ENCODE measurements at regions not wholly inside any gene's neighbourhood (a gene's known extent, or its start where the extent isn't known, plus 50 kb on each side); places are given as distances from the start of the nearest gene placed in this dataset.

GRCh38 chr4:126825083-126825482, 807.7 kb upstream of the INTU start:
- no peak for FAIRE-seq
- intact Hi-C loops (cut with micrococcal nuclease) = no loop called here
- no peaks in the 10 kb centered on the region for H3K27me3 ChIP-seq (ENCODE audit: control insufficient read depth in 2 of 2, insufficient read depth in 2 of 2, low read length in 2 of 2)
- no peak for TF ChIP-seq POLR2AphosphoS5 (IDR thresholded peaks at IDR 0.05; ENCODE audit: insufficient read depth, low read depth, low read length)
- H3K9me3 ChIP-seq (replicated peaks; ENCODE audit: control insufficient read depth, insufficient read depth, low read length) = no peaks in the 10 kb centered on the region
- CTCF ChIA-PET = no interaction called here
- H4K20me1 ChIP-seq (replicated peaks; ENCODE audit: control insufficient read depth, extremely low read depth, insufficient read depth, low read length) = no peaks in the 10 kb centered on the region
- no peaks in the 10 kb centered on the region for H3K9me1 ChIP-seq (replicated peaks; ENCODE audit: control insufficient read depth, extremely low read depth, insufficient read depth, low read length)
- POLR2A ChIA-PET = no interaction called here
- no TSS peak for BruUV-seq (replicated peaks)
- H3K36me3 ChIP-seq (ENCODE audit: control insufficient read depth in 2 of 2, extremely low read depth in 1 of 2, insufficient read depth in 2 of 2, low read length in 2 of 2) = no peaks in the 10 kb centered on the region
- dilution Hi-C loops (cut with MboI; ENCODE audit: extremely low pct_ligation_motif_present, low sequenced_read_pairs) = no loop called here
- no peak overlapping the region for H3K9ac ChIP-seq (replicated peaks; ENCODE audit: extremely low read depth, insufficient read depth, low read length)
- H2AFZ ChIP-seq (ENCODE audit: low read depth, low read length) = no peak overlapping the region
- no peak for DNase-seq (ENCODE audit: low read depth, low spot score)
- H3K79me2 ChIP-seq (ENCODE audit: control insufficient read depth, insufficient read depth, low read length) = no peaks in the 10 kb centered on the region
- no peak overlapping the region for H3K4me2 ChIP-seq (ENCODE audit: insufficient read depth, low read length)
- H3K4me1 ChIP-seq (ENCODE audit: control insufficient read depth, extremely low read depth, insufficient read depth, low read length) = no peaks in the 10 kb centered on the region
- no peak overlapping the region for H3K27ac ChIP-seq (ENCODE audit: insufficient read depth, low read depth, low read length)
- no peak overlapping the region for H3K4me3 ChIP-seq (replicated peaks in 1 of 3; ENCODE audit: insufficient read depth in 1 of 3, low read depth in 1 of 3, low read length in 3 of 3)

GRCh38 chr4:126827669-126828068, 805.1 kb upstream of the INTU start:
- no TSS peak for BruUV-seq (replicated peaks)
- no peak overlapping the region for H2AFZ ChIP-seq (ENCODE audit: low read depth, low read length)
- dilution Hi-C loops (cut with MboI; ENCODE audit: extremely low pct_ligation_motif_present, low sequenced_read_pairs) = no loop called here

More at GRCh38 chr4:126827669-126828068, 805.1 kb upstream of the INTU start:
- ChIA-PET CTCF (no interaction called here), POLR2A (no interaction called here)
- TF ChIP-seq EZH2 (IDR thresholded peaks at IDR 0.05; ENCODE audit: borderline replicate concordance, low read depth, low read length, severe bottlenecking) (no peak), MYC (IDR thresholded peaks at IDR 0.05; ENCODE audit: low read depth, low read length) (no peak), MAX (IDR thresholded peaks at IDR 0.05; ENCODE audit: insufficient read depth, insufficient read length) (no peak), GATA2 (IDR thresholded peaks at IDR 0.05; ENCODE audit: insufficient read depth, insufficient read length, low read depth, low read length) (no peak), POLR2A (IDR thresholded peaks at IDR 0.05; ENCODE audit: low read depth, low read length) (no peak), JUN (IDR thresholded peaks at IDR 0.05; ENCODE audit: borderline replicate concordance, insufficient read depth, insufficient read length, low read depth) (no peak), POLR2AphosphoS5 (IDR thresholded peaks at IDR 0.05; ENCODE audit: insufficient read depth, low read depth, low read length) (no peak)
- TF ChIP-seq, protein P1, sequence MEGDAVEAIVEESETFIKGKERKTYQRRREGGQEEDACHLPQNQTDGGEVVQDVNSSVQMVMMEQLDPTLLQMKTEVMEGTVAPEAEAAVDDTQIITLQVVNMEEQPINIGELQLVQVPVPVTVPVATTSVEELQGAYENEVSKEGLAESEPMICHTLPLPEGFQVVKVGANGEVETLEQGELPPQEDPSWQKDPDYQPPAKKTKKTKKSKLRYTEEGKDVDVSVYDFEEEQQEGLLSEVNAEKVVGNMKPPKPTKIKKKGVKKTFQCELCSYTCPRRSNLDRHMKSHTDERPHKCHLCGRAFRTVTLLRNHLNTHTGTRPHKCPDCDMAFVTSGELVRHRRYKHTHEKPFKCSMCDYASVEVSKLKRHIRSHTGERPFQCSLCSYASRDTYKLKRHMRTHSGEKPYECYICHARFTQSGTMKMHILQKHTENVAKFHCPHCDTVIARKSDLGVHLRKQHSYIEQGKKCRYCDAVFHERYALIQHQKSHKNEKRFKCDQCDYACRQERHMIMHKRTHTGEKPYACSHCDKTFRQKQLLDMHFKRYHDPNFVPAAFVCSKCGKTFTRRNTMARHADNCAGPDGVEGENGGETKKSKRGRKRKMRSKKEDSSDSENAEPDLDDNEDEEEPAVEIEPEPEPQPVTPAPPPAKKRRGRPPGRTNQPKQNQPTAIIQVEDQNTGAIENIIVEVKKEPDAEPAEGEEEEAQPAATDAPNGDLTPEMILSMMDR (IDR thresholded peaks at IDR 0.05; ENCODE audit: extremely low read depth in 1 of 2, insufficient read depth in 1 of 2, low read depth in 1 of 2, low read length in 2 of 2) = no peak
- no peak for DNase-seq (ENCODE audit: low read depth, low spot score)
- H3K9me3 ChIP-seq (replicated peaks; ENCODE audit: control insufficient read depth, insufficient read depth, low read length) = no peaks in the 10 kb centered on the region
- no peak for FAIRE-seq
- no peaks in the 10 kb centered on the region for H3K9me1 ChIP-seq (replicated peaks; ENCODE audit: control insufficient read depth, extremely low read depth, insufficient read depth, low read length)
- no peak overlapping the region for H3K4me3 ChIP-seq (replicated peaks in 1 of 3; ENCODE audit: insufficient read depth in 1 of 3, low read depth in 1 of 3, low read length in 3 of 3)
- no peaks in the 10 kb centered on the region for H3K4me1 ChIP-seq (ENCODE audit: control insufficient read depth, extremely low read depth, insufficient read depth, low read length)
- H3K4me2 ChIP-seq (ENCODE audit: insufficient read depth, low read length) = no peak overlapping the region
- H3K27me3 ChIP-seq (ENCODE audit: control insufficient read depth in 2 of 2, insufficient read depth in 2 of 2, low read length in 2 of 2) = no peaks in the 10 kb centered on the region
- no peak overlapping the region for H3K9ac ChIP-seq (replicated peaks; ENCODE audit: extremely low read depth, insufficient read depth, low read length)
- intact Hi-C loops (cut with micrococcal nuclease) = no loop called here
- H3K36me3 ChIP-seq (ENCODE audit: control insufficient read depth in 2 of 2, extremely low read depth in 1 of 2, insufficient read depth in 2 of 2, low read length in 2 of 2) = no peaks in the 10 kb centered on the region
- no peaks in the 10 kb centered on the region for H3K79me2 ChIP-seq (ENCODE audit: control insufficient read depth, insufficient read depth, low read length)
- H4K20me1 ChIP-seq (replicated peaks; ENCODE audit: control insufficient read depth, extremely low read depth, insufficient read depth, low read length) = no peaks in the 10 kb centered on the region
- H3K27ac ChIP-seq (ENCODE audit: insufficient read depth, low read depth, low read length) = no peak overlapping the region
